SK-N-SH treated with all-trans-retinoic acid at 6 μM for 48 hours (cell line): ENCODE measurements at regions not wholly inside any gene's neighbourhood (a gene's known extent, or its start where the extent isn't known, plus 50 kb on each side); places are given as distances from the start of the nearest gene placed in this dataset.

ENCODE experiments used
- BACH2 ChIP-seq: fragments of 250-450 bp; sonication (Bioruptor Pico); IDR thresholded peaks from 2 replicates; pipeline ENCODE4 v1.9.0; 2021; ENCODE audit warnings: mild to moderate bottlenecking, borderline replicate concordance
- TCF4 ChIP-seq: fragments of 250-450 bp; sonication (Bioruptor Pico); IDR thresholded peaks from 2 replicates; pipeline ENCODE4 v1.8.0; 2021; ENCODE audit warnings: mild to moderate bottlenecking, moderate library complexity, borderline replicate concordance
- TF ChIP-seq, protein P1 (sequence below): fragments of 250-450 bp; sonication (Bioruptor Pico); IDR thresholded peaks from 2 replicates; pipeline ENCODE4 v1.8.0; 2021; ENCODE audit warnings: low read depth, mild to moderate bottlenecking, moderate library complexity, borderline replicate concordance
- TF ChIP-seq, protein P2 (sequence below): fragments of 250-450 bp; sonication (Bioruptor Pico); IDR thresholded peaks from 2 replicates; pipeline ENCODE4 v1.8.0; 2020; ENCODE audit warnings: mild to moderate bottlenecking, moderate library complexity, borderline replicate concordance

DNA sequence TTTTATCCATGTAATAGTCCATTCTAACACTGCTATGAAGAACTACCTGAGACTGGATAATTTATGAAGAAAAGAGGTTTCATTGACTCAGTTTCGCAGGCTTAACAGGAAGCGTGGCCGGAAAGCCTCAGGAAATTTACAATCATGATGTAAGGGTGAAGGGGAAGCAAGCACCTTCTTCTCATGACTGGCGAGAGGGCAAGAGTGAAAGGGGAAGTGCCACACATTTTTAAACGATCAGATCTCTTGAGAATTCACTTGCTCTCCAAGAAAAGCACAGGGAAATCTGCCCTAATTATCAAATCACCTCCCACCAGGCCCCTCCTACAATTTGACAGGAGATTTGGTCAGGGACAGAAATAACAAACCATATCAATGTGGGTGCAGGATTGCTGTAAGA, 859.7 kb downstream of the EPHA7 start:
- TF ChIP-seq, protein P1, sequence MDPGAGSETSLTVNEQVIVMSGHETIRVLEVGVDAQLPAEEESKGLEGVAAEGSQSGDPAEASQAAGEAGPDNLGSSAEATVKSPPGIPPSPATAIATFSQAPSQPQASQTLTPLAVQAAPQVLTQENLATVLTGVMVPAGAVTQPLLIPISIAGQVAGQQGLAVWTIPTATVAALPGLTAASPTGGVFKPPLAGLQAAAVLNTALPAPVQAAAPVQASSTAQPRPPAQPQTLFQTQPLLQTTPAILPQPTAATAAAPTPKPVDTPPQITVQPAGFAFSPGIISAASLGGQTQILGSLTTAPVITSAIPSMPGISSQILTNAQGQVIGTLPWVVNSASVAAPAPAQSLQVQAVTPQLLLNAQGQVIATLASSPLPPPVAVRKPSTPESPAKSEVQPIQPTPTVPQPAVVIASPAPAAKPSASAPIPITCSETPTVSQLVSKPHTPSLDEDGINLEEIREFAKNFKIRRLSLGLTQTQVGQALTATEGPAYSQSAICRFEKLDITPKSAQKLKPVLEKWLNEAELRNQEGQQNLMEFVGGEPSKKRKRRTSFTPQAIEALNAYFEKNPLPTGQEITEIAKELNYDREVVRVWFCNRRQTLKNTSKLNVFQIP (CRISPR knock-in tag): no peak
- no peak for TF ChIP-seq TCF4 (CRISPR knock-in tag)
- no peak for TF ChIP-seq BACH2 (CRISPR knock-in tag)
- TF ChIP-seq, protein P2, sequence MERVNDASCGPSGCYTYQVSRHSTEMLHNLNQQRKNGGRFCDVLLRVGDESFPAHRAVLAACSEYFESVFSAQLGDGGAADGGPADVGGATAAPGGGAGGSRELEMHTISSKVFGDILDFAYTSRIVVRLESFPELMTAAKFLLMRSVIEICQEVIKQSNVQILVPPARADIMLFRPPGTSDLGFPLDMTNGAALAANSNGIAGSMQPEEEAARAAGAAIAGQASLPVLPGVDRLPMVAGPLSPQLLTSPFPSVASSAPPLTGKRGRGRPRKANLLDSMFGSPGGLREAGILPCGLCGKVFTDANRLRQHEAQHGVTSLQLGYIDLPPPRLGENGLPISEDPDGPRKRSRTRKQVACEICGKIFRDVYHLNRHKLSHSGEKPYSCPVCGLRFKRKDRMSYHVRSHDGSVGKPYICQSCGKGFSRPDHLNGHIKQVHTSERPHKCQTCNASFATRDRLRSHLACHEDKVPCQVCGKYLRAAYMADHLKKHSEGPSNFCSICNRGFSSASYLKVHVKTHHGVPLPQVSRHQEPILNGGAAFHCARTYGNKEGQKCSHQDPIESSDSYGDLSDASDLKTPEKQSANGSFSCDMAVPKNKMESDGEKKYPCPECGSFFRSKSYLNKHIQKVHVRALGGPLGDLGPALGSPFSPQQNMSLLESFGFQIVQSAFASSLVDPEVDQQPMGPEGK (CRISPR knock-in tag): no peak
